ENCODE measurements at regions not wholly inside any gene's neighbourhood (a gene's known extent, or its start where the extent isn't known, plus 50 kb on each side); places are given as distances from the start of the nearest gene placed in this dataset.

- TF ChIP-seq POLR2A (IDR thresholded peaks at IDR 0.05; ENCODE audit: low read depth), result no peak
- no peak for TF ChIP-seq POLR2AphosphoS5 (IDR thresholded peaks at IDR 0.05)
- TF ChIP-seq, protein P1, sequence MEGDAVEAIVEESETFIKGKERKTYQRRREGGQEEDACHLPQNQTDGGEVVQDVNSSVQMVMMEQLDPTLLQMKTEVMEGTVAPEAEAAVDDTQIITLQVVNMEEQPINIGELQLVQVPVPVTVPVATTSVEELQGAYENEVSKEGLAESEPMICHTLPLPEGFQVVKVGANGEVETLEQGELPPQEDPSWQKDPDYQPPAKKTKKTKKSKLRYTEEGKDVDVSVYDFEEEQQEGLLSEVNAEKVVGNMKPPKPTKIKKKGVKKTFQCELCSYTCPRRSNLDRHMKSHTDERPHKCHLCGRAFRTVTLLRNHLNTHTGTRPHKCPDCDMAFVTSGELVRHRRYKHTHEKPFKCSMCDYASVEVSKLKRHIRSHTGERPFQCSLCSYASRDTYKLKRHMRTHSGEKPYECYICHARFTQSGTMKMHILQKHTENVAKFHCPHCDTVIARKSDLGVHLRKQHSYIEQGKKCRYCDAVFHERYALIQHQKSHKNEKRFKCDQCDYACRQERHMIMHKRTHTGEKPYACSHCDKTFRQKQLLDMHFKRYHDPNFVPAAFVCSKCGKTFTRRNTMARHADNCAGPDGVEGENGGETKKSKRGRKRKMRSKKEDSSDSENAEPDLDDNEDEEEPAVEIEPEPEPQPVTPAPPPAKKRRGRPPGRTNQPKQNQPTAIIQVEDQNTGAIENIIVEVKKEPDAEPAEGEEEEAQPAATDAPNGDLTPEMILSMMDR (IDR thresholded peaks at IDR 0.05), result no peak
- no peak for TF ChIP-seq EP300 (IDR thresholded peaks at IDR 0.05)
These were observed 77.2 kb upstream of the ANKRD10 start for GRCh38 chr13:110991991-110992508.
